GM23248 (cell line): ENCODE measurements at regions not wholly inside any gene's neighbourhood (a gene's known extent, or its start where the extent isn't known, plus 50 kb on each side); places are given as distances from the start of the nearest gene placed in this dataset.
A peak's percentile ranks its signal among the peaks of the same experiment; 100 is the strongest.

ENCODE experiments used
- DNase-seq: peaks from one replicate; pipeline ENCODE4 v3.0.0-alpha.2; 2015
- H2AFZ ChIP-seq: fragments of 200-600 bp; sonication (generic); 2 replicates; pipeline ENCODE4 v1.6.1; 2016; ENCODE audit warnings: antibody characterized with exemption
- H3F3A ChIP-seq: fragments of 200-600 bp; sonication (generic); 2 replicates; pipeline ENCODE4 v1.6.1; 2016; ENCODE audit warnings: mild to moderate bottlenecking, antibody characterized with exemption, mixed run types; ENCODE audit not compliant: insufficient read depth
- H3K27ac ChIP-seq: fragments of 200-600 bp; sonication (generic); 2 replicates; pipeline ENCODE4 v1.5.1; 2016; ENCODE audit warnings: mild to moderate bottlenecking
- H3K27me3 ChIP-seq: fragments of 200-600 bp; sonication (generic); replicated peaks from 2 replicates; pipeline ENCODE4 v1.6.1; 2016; ENCODE audit warnings: mild to moderate bottlenecking; ENCODE audit not compliant: insufficient read depth
- H3K36me3 ChIP-seq: fragments of 200-600 bp; sonication (generic); 2 replicates; pipeline ENCODE4 v1.6.1; 2016; ENCODE audit warnings: low read depth, mild to moderate bottlenecking
- H3K4me1 ChIP-seq: fragments of 200-600 bp; sonication (generic); 2 replicates; pipeline ENCODE4 v1.6.1; 2016; ENCODE audit warnings: mild to moderate bottlenecking; ENCODE audit not compliant: insufficient read depth
- H3K4me2 ChIP-seq: fragments of 200-600 bp; sonication (generic); one replicate; pipeline ENCODE4 v1.6.1; 2016; ENCODE audit warnings: mild to moderate bottlenecking; ENCODE audit not compliant: unreplicated experiment
- H3K4me3 ChIP-seq: fragments of 200-600 bp; sonication (generic); 2 replicates; pipeline ENCODE4 v1.5.1; 2016; ENCODE audit warnings: mild to moderate bottlenecking
- H3K79me2 ChIP-seq: fragments of 200-600 bp; sonication (generic); 2 replicates; pipeline ENCODE4 v1.6.1; 2016; ENCODE audit warnings: mild to moderate bottlenecking; ENCODE audit not compliant: insufficient read depth
- H3K9ac ChIP-seq: fragments of 200-600 bp; sonication (generic); 2 replicates; pipeline ENCODE4 v1.6.1; 2016; ENCODE audit warnings: mild to moderate bottlenecking
- H3K9me2 ChIP-seq: fragments of 200-600 bp; sonication (generic); 2 replicates; pipeline ENCODE4 v1.6.1; 2016; ENCODE audit warnings: mixed run types, mild to moderate bottlenecking, moderate library complexity; ENCODE audit not compliant: insufficient read depth
- H3K9me3 ChIP-seq: fragments of 200-600 bp; sonication (generic); one replicate; pipeline ENCODE4 v1.6.1; 2017; ENCODE audit warnings: low read depth
- H4K20me1 ChIP-seq: fragments of 200-600 bp; sonication (generic); 2 replicates; pipeline ENCODE4 v1.6.0; 2016; ENCODE audit not compliant: insufficient read depth
- EZH2 ChIP-seq: fragments of 200-600 bp; sonication (generic); IDR thresholded peaks from 2 replicates; pipeline ENCODE4 v1.6.1; 2018; ENCODE audit warnings: antibody characterized with exemption, mild to moderate bottlenecking; ENCODE audit not compliant: insufficient read depth, poor library complexity, severe bottlenecking
- EZH2phosphoT487 ChIP-seq: fragments of 200-600 bp; sonication (generic); IDR thresholded peaks from 2 replicates; pipeline ENCODE4 v1.6.1; 2018; ENCODE audit warnings: antibody characterized with exemption, moderate library complexity, mild to moderate bottlenecking, low read depth; ENCODE audit not compliant: insufficient read depth
- WGBS, 2 experiments: methylation state at CpG; one replicate each; pipeline ENCODE4 v1.1.6; 2015 to 2017; ENCODE audit warnings: low lambda C conversion rate in 2 of 2, low coverage in 1 of 2; ENCODE audit errors: missing lambda C conversion rate in 2 of 2; 5-methylcytosine and 5-hydroxymethylcytosine counted together
- in situ Hi-C: fragments of 300-500 bp; cut with MboI; formaldehyde crosslinking; loops from 2 replicates; pipeline ENCODE4 v1.15.0; 2020

GRCh38 chr3:70829092-70829491, 516.7 kb upstream of the MDFIC2 start:
- no peaks in the 10 kb centered on the region for H3K27me3 ChIP-seq
- H2AFZ ChIP-seq: peak overlapping the region; percentile 12; the same call in 1 of the 2 replicates
- H3F3A ChIP-seq: peaks cover 43% of the 10 kb centered on the region
- H3K9me3 ChIP-seq: no peaks in the 10 kb centered on the region
- H3K4me2 ChIP-seq: peak overlapping the region; percentile 47
- WGBS, 2 experiments: 49% methylated on average over 6 of the region's 6 CpGs
- no peaks in the 10 kb centered on the region for H3K79me2 ChIP-seq
- DNase-seq: peak; percentile 87
- in situ Hi-C loops: no loop called here
- no peak overlapping the region for H3K4me3 ChIP-seq
- H3K9ac ChIP-seq: no peak overlapping the region
- H3K4me1 ChIP-seq: peaks cover 46% of the 10 kb centered on the region
- H3K36me3 ChIP-seq: no peaks in the 10 kb centered on the region
- peak overlapping the region; percentile 50 for H3K27ac ChIP-seq
- no peaks in the 10 kb centered on the region for H3K9me2 ChIP-seq
- no peaks in the 10 kb centered on the region for H4K20me1 ChIP-seq
- no peak for TF ChIP-seq EZH2phosphoT487

GRCh38 chr3:70824773-70825172, 512.3 kb upstream of the MDFIC2 start:
- Histone ChIP-seq H3K27ac (no peak overlapping the region), H3K9me2 (no peaks in the 10 kb centered on the region), H3K36me3 (no peaks in the 10 kb centered on the region), H3K9ac (no peak overlapping the region), H2AFZ (no peak overlapping the region), H3K4me2 (no peak overlapping the region), H4K20me1 (no peaks in the 10 kb centered on the region), H3K79me2 (no peaks in the 10 kb centered on the region), H3K27me3 (no peaks in the 10 kb centered on the region), H3K9me3 (no peaks in the 10 kb centered on the region), H3K4me1 (peaks cover 38% of the 10 kb centered on the region), H3F3A (peaks cover 33% of the 10 kb centered on the region), H3K4me3 (no peak overlapping the region)
- 0% methylated on average over 1 of the region's 1 CpG for WGBS, 2 experiments
- DNase-seq: peak; percentile 58
- in situ Hi-C loops: no loop called here
- TF ChIP-seq EZH2phosphoT487: no peak
- TF ChIP-seq EZH2: no peak

- Histone ChIP-seq H3K4me3 (no peak overlapping the region), H3K79me2 (no peaks in the 10 kb centered on the region), H3K9me3 (no peaks in the 10 kb centered on the region), H3K9me2 (no peaks in the 10 kb centered on the region), H3K4me1 (peaks cover 31% of the 10 kb centered on the region), H2AFZ (no peak overlapping the region), H3K27me3 (no peaks in the 10 kb centered on the region), H4K20me1 (no peaks in the 10 kb centered on the region), H3K9ac (no peak overlapping the region), H3K4me2 (no peak overlapping the region), H3F3A (peaks cover 26% of the 10 kb centered on the region), H3K36me3 (no peaks in the 10 kb centered on the region), H3K27ac (no peak overlapping the region)
- in situ Hi-C loops: no loop called here
- DNase-seq: peak; percentile 44
- 33 to 40% methylated on average over 2 of the region's 2 CpGs for WGBS, 2 experiments
- TF ChIP-seq EZH2 (no peak), EZH2phosphoT487 (no peak)
Measured at GRCh38 chr3:70824078-70824477, 511.6 kb upstream of the MDFIC2 start.

- DNase-seq: no peak
- no peaks in the 10 kb centered on the region for H3K9me2 ChIP-seq
- TF ChIP-seq EZH2phosphoT487 (no peak), EZH2 (no peak)
- no peak overlapping the region for H3K9ac ChIP-seq
- no peak overlapping the region for H3K4me3 ChIP-seq
- no peaks in the 10 kb centered on the region for H3K9me3 ChIP-seq
- peaks cover 26% of the 10 kb centered on the region for H3K4me1 ChIP-seq
- in situ Hi-C loops: no loop called here
- H3F3A ChIP-seq: peaks cover 21% of the 10 kb centered on the region
- no peak overlapping the region for H3K27ac ChIP-seq
- 67 to 72% methylated on average over 3 of the region's 3 CpGs for WGBS, 2 experiments
- H3K79me2 ChIP-seq: no peaks in the 10 kb centered on the region
- H3K27me3 ChIP-seq: no peaks in the 10 kb centered on the region
- no peak overlapping the region for H3K4me2 ChIP-seq
- no peaks in the 10 kb centered on the region for H3K36me3 ChIP-seq
- H2AFZ ChIP-seq: no peak overlapping the region
- H4K20me1 ChIP-seq: no peaks in the 10 kb centered on the region
Measured at GRCh38 chr3:70823622-70824021, 511.2 kb upstream of the MDFIC2 start.

- no peaks in the 10 kb centered on the region for H3K9me3 ChIP-seq
- TF ChIP-seq EZH2phosphoT487: no peak
- TF ChIP-seq EZH2: no peak
- peaks cover 15% of the 10 kb centered on the region for H3F3A ChIP-seq
- H3K79me2 ChIP-seq: no peaks in the 10 kb centered on the region
- H4K20me1 ChIP-seq: no peaks in the 10 kb centered on the region
- H3K27me3 ChIP-seq: no peaks in the 10 kb centered on the region
- WGBS, 2 experiments: 39 to 45% methylated on average over 7 of the region's 7 CpGs
- no peak overlapping the region for H3K4me2 ChIP-seq
- H3K27ac ChIP-seq: no peak overlapping the region
- H3K9ac ChIP-seq: no peak overlapping the region
- H3K4me1 ChIP-seq: peaks cover 20% of the 10 kb centered on the region
- no peaks in the 10 kb centered on the region for H3K36me3 ChIP-seq
- in situ Hi-C loops: no loop called here
- no peak overlapping the region for H2AFZ ChIP-seq
- no peak overlapping the region for H3K4me3 ChIP-seq
- H3K9me2 ChIP-seq: no peaks in the 10 kb centered on the region
- DNase-seq: no peak
Measured at GRCh38 chr3:70822669-70823068, 510.2 kb upstream of the MDFIC2 start.
